ENCODE measurements at regions not wholly inside any gene's neighbourhood (a gene's known extent, or its start where the extent isn't known, plus 50 kb on each side); places are given as distances from the start of the nearest gene placed in this dataset.

DNA sequence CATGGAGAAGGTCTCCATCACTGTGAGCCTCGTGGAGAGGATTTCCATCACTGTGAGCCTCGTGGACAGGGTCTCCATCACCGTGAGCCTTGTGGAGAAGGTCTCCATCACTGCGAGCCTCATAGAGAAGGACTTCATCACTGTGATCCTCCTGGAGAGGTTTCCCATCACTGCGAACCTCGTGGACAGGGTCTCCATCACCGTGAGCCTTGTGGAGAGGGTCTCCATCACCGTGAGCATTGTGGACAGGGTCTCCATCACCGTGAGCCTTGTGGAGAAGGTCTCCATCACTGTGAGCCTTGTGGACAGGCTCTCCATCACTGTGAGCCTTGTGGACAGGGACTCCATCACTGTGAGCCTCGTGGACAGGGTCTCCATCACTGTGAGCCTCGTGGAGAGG lies 140.4 kb downstream of the ERMARD start:
- no peak overlapping the region for H3K4me3 ChIP-seq
- DNase-seq (ENCODE audit: low spot score) (no peak), ATAC-seq (no peak)
- no peak overlapping the region for H3K27ac Mint-ChIP-seq
- H3K27me3 ChIP-seq (ENCODE audit: insufficient read depth), result no peaks in the 10 kb centered on the region
- no peaks in the 10 kb centered on the region for H3K4me1 ChIP-seq (ENCODE audit: insufficient read depth)
- no peak overlapping the region for H3K27ac ChIP-seq (ENCODE audit: low read depth)
- H3K27me3 Mint-ChIP-seq (ENCODE audit: insufficient read depth, low read depth, poor library complexity), result peaks cover 6% of the 10 kb centered on the region
- H3K9me2 ChIP-seq (ENCODE audit: insufficient read depth), result no peaks in the 10 kb centered on the region
- H3K36me3 Mint-ChIP-seq (ENCODE audit: low read depth), result peaks cover 9% of the 10 kb centered on the region; the same call in 1 of the 3 replicates
- no peak for TF ChIP-seq JUNB (IDR thresholded peaks at IDR 0.05; ENCODE audit: unreplicated experiment)
- TF ChIP-seq EZH2 (IDR thresholded peaks at IDR 0.05; ENCODE audit: low read depth, unreplicated experiment), result no peak
- TF ChIP-seq POLR2AphosphoS5 (IDR thresholded peaks at IDR 0.05; ENCODE audit: low read depth), result no peak
- no peak for TF ChIP-seq EZH2phosphoT487 (IDR thresholded peaks at IDR 0.05; ENCODE audit: unreplicated experiment)
- TF ChIP-seq, protein P1, sequence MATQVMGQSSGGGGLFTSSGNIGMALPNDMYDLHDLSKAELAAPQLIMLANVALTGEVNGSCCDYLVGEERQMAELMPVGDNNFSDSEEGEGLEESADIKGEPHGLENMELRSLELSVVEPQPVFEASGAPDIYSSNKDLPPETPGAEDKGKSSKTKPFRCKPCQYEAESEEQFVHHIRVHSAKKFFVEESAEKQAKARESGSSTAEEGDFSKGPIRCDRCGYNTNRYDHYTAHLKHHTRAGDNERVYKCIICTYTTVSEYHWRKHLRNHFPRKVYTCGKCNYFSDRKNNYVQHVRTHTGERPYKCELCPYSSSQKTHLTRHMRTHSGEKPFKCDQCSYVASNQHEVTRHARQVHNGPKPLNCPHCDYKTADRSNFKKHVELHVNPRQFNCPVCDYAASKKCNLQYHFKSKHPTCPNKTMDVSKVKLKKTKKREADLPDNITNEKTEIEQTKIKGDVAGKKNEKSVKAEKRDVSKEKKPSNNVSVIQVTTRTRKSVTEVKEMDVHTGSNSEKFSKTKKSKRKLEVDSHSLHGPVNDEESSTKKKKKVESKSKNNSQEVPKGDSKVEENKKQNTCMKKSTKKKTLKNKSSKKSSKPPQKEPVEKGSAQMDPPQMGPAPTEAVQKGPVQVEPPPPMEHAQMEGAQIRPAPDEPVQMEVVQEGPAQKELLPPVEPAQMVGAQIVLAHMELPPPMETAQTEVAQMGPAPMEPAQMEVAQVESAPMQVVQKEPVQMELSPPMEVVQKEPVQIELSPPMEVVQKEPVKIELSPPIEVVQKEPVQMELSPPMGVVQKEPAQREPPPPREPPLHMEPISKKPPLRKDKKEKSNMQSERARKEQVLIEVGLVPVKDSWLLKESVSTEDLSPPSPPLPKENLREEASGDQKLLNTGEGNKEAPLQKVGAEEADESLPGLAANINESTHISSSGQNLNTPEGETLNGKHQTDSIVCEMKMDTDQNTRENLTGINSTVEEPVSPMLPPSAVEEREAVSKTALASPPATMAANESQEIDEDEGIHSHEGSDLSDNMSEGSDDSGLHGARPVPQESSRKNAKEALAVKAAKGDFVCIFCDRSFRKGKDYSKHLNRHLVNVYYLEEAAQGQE (IDR thresholded peaks at IDR 0.05; ENCODE audit: unreplicated experiment), result no peak
- TF ChIP-seq, protein P2, sequence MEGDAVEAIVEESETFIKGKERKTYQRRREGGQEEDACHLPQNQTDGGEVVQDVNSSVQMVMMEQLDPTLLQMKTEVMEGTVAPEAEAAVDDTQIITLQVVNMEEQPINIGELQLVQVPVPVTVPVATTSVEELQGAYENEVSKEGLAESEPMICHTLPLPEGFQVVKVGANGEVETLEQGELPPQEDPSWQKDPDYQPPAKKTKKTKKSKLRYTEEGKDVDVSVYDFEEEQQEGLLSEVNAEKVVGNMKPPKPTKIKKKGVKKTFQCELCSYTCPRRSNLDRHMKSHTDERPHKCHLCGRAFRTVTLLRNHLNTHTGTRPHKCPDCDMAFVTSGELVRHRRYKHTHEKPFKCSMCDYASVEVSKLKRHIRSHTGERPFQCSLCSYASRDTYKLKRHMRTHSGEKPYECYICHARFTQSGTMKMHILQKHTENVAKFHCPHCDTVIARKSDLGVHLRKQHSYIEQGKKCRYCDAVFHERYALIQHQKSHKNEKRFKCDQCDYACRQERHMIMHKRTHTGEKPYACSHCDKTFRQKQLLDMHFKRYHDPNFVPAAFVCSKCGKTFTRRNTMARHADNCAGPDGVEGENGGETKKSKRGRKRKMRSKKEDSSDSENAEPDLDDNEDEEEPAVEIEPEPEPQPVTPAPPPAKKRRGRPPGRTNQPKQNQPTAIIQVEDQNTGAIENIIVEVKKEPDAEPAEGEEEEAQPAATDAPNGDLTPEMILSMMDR (conservative IDR thresholded peaks at IDR 0.05; ENCODE audit: low read depth in 2 of 2), result no peak
- no peak for TF ChIP-seq ZNF114 (CRISPR knock-in tag; IDR thresholded peaks at IDR 0.05)
- TF ChIP-seq, protein P3, sequence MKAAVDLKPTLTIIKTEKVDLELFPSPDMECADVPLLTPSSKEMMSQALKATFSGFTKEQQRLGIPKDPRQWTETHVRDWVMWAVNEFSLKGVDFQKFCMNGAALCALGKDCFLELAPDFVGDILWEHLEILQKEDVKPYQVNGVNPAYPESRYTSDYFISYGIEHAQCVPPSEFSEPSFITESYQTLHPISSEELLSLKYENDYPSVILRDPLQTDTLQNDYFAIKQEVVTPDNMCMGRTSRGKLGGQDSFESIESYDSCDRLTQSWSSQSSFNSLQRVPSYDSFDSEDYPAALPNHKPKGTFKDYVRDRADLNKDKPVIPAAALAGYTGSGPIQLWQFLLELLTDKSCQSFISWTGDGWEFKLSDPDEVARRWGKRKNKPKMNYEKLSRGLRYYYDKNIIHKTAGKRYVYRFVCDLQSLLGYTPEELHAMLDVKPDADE (IDR thresholded peaks at IDR 0.05), result no peak
- TF ChIP-seq, protein P4, sequence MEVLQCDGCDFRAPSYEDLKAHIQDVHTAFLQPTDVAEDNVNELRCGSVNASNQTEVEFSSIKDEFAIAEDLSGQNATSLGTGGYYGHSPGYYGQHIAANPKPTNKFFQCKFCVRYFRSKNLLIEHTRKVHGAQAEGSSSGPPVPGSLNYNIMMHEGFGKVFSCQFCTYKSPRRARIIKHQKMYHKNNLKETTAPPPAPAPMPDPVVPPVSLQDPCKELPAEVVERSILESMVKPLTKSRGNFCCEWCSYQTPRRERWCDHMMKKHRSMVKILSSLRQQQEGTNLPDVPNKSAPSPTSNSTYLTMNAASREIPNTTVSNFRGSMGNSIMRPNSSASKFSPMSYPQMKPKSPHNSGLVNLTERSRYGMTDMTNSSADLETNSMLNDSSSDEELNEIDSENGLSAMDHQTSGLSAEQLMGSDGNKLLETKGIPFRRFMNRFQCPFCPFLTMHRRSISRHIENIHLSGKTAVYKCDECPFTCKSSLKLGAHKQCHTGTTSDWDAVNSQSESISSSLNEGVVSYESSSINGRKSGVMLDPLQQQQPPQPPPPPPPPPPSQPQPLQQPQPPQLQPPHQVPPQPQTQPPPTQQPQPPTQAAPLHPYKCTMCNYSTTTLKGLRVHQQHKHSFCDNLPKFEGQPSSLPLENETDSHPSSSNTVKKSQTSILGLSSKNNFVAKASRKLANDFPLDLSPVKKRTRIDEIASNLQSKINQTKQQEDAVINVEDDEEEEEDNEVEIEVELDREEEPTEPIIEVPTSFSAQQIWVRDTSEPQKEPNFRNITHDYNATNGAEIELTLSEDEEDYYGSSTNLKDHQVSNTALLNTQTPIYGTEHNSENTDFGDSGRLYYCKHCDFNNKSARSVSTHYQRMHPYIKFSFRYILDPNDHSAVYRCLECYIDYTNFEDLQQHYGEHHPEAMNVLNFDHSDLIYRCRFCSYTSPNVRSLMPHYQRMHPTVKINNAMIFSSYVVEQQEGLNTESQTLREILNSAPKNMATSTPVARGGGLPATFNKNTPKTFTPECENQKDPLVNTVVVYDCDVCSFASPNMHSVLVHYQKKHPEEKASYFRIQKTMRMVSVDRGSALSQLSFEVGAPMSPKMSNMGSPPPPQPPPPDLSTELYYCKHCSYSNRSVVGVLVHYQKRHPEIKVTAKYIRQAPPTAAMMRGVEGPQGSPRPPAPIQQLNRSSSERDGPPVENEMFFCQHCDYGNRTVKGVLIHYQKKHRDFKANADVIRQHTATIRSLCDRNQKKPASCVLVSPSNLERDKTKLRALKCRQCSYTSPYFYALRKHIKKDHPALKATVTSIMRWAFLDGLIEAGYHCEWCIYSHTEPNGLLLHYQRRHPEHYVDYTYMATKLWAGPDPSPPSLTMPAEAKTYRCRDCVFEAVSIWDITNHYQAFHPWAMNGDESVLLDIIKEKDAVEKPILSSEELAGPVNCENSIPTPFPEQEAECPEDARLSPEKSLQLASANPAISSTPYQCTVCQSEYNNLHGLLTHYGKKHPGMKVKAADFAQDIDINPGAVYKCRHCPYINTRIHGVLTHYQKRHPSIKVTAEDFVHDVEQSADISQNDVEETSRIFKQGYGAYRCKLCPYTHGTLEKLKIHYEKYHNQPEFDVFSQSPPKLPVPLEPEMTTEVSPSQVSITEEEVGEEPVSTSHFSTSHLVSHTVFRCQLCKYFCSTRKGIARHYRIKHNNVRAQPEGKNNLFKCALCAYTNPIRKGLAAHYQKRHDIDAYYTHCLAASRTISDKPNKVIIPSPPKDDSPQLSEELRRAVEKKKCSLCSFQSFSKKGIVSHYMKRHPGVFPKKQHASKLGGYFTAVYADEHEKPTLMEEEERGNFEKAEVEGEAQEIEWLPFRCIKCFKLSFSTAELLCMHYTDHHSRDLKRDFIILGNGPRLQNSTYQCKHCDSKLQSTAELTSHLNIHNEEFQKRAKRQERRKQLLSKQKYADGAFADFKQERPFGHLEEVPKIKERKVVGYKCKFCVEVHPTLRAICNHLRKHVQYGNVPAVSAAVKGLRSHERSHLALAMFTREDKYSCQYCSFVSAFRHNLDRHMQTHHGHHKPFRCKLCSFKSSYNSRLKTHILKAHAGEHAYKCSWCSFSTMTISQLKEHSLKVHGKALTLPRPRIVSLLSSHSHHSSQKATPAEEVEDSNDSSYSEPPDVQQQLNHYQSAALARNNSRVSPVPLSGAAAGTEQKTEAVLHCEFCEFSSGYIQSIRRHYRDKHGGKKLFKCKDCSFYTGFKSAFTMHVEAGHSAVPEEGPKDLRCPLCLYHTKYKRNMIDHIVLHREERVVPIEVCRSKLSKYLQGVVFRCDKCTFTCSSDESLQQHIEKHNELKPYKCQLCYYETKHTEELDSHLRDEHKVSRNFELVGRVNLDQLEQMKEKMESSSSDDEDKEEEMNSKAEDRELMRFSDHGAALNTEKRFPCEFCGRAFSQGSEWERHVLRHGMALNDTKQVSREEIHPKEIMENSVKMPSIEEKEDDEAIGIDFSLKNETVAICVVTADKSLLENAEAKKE (CRISPR knock-in tag; IDR thresholded peaks at IDR 0.05), result no peak
- H3K4me2 ChIP-seq, result no peak overlapping the region
- H2AFZ ChIP-seq, result no peak overlapping the region
- H3F3A ChIP-seq (replicated peaks; ENCODE audit: low read depth), result no peaks in the 10 kb centered on the region
- H3K9me3 Mint-ChIP-seq, result peaks cover 23% of the 10 kb centered on the region
- H4K20me1 ChIP-seq (replicated peaks; ENCODE audit: insufficient read depth), result no peaks in the 10 kb centered on the region
- H3K4me3 Mint-ChIP-seq, result no peak overlapping the region
- no peaks in the 10 kb centered on the region for H3K4me1 Mint-ChIP-seq
- H3K36me3 ChIP-seq (ENCODE audit: insufficient read depth), result no peaks in the 10 kb centered on the region
- no peaks in the 10 kb centered on the region for H3K79me2 ChIP-seq (replicated peaks; ENCODE audit: insufficient read depth)

Measured in GM23338 (cell line).